ENCODE measurements at regions not wholly inside any gene's neighbourhood (a gene's known extent, or its start where the extent isn't known, plus 50 kb on each side); places are given as distances from the start of the nearest gene placed in this dataset.

DNA sequence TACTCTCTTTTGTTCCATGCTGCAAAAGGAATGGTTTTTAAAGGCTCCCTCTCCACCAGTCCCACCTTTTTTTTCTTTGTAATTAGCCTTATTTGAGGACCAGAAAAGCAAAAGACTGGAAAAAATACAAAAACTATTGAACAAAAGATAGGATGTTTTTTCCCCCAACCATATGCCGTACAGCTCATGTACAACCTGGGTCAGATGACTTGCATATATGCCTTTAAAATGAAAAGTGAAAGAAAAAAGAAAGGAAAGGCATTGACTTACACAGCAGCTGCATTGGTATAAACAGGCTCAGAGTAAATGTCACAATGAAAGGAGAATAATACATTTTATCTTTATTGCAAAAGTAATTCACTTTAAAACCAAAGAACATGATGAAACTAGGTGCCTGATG, 69.5 kb upstream of the CMC1 start:
- Histone ChIP-seq H3K79me2 (ENCODE audit: insufficient read depth, low read depth, low read length) (no peaks in the 10 kb centered on the region), H3K4me1 (ENCODE audit: insufficient read depth, low read length, poor library complexity, severe bottlenecking) (no peaks in the 10 kb centered on the region), H3K9me2 (ENCODE audit: insufficient read depth, low read length) (no peaks in the 10 kb centered on the region), H3K36me3 (ENCODE audit: insufficient read depth, low read length) (no peaks in the 10 kb centered on the region), H3K9me3 (ENCODE audit: low read length) (no peaks in the 10 kb centered on the region), H3K4me2 (ENCODE audit: low read length) (no peak overlapping the region), H2AFZ (ENCODE audit: low read length) (no peak overlapping the region), H3K27ac (ENCODE audit: low read depth, low read length, poor library complexity, severe bottlenecking) (no peak overlapping the region), H4K20me1 (ENCODE audit: insufficient read depth, low read length) (no peaks in the 10 kb centered on the region), H3K4me3 (ENCODE audit: low read depth, low read length, poor library complexity, severe bottlenecking) (no peak overlapping the region)
- intact Hi-C loops (cut with micrococcal nuclease; ENCODE audit: unreplicated experiment): no loop called here
- ChIA-PET POLR2A (interaction anchor here (0.6 to 1.1 kb wide), 3 partner anchors 10 to 1450 kb away, joined by 3 read pairs; no protein-coding TSS in a partner anchor), CTCF (ENCODE audit: unreplicated experiment) (no interaction called here)
- TF ChIP-seq, protein P1, sequence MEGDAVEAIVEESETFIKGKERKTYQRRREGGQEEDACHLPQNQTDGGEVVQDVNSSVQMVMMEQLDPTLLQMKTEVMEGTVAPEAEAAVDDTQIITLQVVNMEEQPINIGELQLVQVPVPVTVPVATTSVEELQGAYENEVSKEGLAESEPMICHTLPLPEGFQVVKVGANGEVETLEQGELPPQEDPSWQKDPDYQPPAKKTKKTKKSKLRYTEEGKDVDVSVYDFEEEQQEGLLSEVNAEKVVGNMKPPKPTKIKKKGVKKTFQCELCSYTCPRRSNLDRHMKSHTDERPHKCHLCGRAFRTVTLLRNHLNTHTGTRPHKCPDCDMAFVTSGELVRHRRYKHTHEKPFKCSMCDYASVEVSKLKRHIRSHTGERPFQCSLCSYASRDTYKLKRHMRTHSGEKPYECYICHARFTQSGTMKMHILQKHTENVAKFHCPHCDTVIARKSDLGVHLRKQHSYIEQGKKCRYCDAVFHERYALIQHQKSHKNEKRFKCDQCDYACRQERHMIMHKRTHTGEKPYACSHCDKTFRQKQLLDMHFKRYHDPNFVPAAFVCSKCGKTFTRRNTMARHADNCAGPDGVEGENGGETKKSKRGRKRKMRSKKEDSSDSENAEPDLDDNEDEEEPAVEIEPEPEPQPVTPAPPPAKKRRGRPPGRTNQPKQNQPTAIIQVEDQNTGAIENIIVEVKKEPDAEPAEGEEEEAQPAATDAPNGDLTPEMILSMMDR (conservative IDR thresholded peaks at IDR 0.05; ENCODE audit: low read length): no peak
- TF ChIP-seq EZH2phosphoT487 (IDR thresholded peaks at IDR 0.05; ENCODE audit: borderline replicate concordance, low read depth, low read length): no peak
- no TSS peak for BruUV-seq (replicated peaks)
- no peak for DNase-seq (ENCODE audit: low spot score)

DNA sequence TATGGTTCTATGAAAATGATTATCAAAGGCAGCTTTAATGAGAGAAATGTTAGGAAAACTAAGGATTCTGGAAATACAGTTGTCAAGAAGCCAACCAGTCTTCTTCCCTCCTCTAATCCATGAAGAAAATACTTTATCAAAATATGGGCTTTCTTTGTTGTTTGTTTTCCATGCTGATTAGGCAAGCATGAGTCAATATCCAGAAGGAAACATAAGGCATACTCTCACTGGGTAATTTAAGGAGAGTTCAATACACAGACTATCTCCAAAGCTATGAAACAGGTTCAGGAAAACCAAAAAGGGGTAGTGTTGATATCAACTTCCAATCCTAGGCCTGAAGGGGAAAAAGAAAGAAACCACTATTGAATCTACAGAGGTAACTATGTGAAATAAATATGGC, 68.7 kb upstream of the CMC1 start:
- H3K9me2 ChIP-seq (ENCODE audit: insufficient read depth, low read length): no peaks in the 10 kb centered on the region
- intact Hi-C loops (cut with micrococcal nuclease; ENCODE audit: unreplicated experiment): no loop called here
- POLR2A ChIA-PET: interaction anchor here (0.6 to 1.1 kb wide), 3 partner anchors 14 to 1322 kb away, joined by 3 read pairs; no protein-coding TSS in a partner anchor

DNA sequence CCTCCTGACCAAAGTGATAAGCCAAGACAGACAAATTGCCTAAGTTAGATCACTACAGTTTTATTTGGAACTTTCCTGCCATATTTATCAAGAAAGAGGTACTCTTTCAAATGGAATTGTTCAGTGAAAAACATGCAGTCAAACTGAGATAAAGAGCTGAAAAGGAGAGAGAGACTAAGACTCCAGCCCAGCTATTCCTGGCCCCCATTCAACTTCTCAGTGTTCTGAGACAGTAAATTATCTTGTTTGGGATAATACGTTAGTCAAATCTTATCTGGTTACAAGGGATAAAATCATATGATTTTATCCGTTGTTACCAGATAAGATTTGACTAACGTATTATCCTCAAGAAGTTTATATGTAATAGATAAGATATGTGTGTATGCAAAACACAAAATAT, 67.6 kb upstream of the CMC1 start:
- ChIA-PET CTCF (ENCODE audit: unreplicated experiment) (no interaction called here), POLR2A (no interaction called here)
- no TSS peak for BruUV-seq (replicated peaks)
- no peaks in the 10 kb centered on the region for H4K20me1 ChIP-seq (ENCODE audit: insufficient read depth, low read length)
- TF ChIP-seq, protein P1 (conservative IDR thresholded peaks at IDR 0.05; ENCODE audit: low read length): no peak
- TF ChIP-seq EZH2phosphoT487 (IDR thresholded peaks at IDR 0.05; ENCODE audit: borderline replicate concordance, low read depth, low read length): no peak
- H3K4me3 ChIP-seq (ENCODE audit: low read depth, low read length, poor library complexity, severe bottlenecking): no peak overlapping the region
- no peaks in the 10 kb centered on the region for H3K4me1 ChIP-seq (ENCODE audit: insufficient read depth, low read length, poor library complexity, severe bottlenecking)
- H2AFZ ChIP-seq (ENCODE audit: low read length): no peak overlapping the region
- no peak overlapping the region for H3K4me2 ChIP-seq (ENCODE audit: low read length)
- H3K9me3 ChIP-seq (ENCODE audit: low read length): no peaks in the 10 kb centered on the region
- no peaks in the 10 kb centered on the region for H3K9me2 ChIP-seq (ENCODE audit: insufficient read depth, low read length)
- intact Hi-C loops (cut with micrococcal nuclease; ENCODE audit: unreplicated experiment): no loop called here
- no peak overlapping the region for H3K27ac ChIP-seq (ENCODE audit: low read depth, low read length, poor library complexity, severe bottlenecking)
- DNase-seq (ENCODE audit: low spot score): no peak
- H3K36me3 ChIP-seq (ENCODE audit: insufficient read depth, low read length): no peaks in the 10 kb centered on the region
- H3K79me2 ChIP-seq (ENCODE audit: insufficient read depth, low read depth, low read length): no peaks in the 10 kb centered on the region

More for the DNA sequence above, 68.7 kb upstream of the CMC1 start:
- Histone ChIP-seq H3K4me3 (ENCODE audit: low read depth, low read length, poor library complexity, severe bottlenecking) (no peak overlapping the region), H3K4me1 (ENCODE audit: insufficient read depth, low read length, poor library complexity, severe bottlenecking) (no peaks in the 10 kb centered on the region), H3K9me3 (ENCODE audit: low read length) (no peaks in the 10 kb centered on the region), H3K79me2 (ENCODE audit: insufficient read depth, low read depth, low read length) (no peaks in the 10 kb centered on the region), H4K20me1 (ENCODE audit: insufficient read depth, low read length) (no peaks in the 10 kb centered on the region), H2AFZ (ENCODE audit: low read length) (no peak overlapping the region), H3K36me3 (ENCODE audit: insufficient read depth, low read length) (no peaks in the 10 kb centered on the region), H3K27ac (ENCODE audit: low read depth, low read length, poor library complexity, severe bottlenecking) (no peak overlapping the region), H3K4me2 (ENCODE audit: low read length) (no peak overlapping the region)
- DNase-seq (ENCODE audit: low spot score): no peak
- no peak for TF ChIP-seq EZH2phosphoT487 (IDR thresholded peaks at IDR 0.05; ENCODE audit: borderline replicate concordance, low read depth, low read length)
- TF ChIP-seq, protein P1 (conservative IDR thresholded peaks at IDR 0.05; ENCODE audit: low read length): no peak
- no TSS peak for BruUV-seq (replicated peaks)
- CTCF ChIA-PET (ENCODE audit: unreplicated experiment): no interaction called here
